Activated T-helper 1 cell treated with anti-CD3 and anti-CD28 coated beads, Interleukin-2, amount 50 U/mL, for 16 hours (primary cell): ENCODE measurements at regions not wholly inside any gene's neighbourhood (a gene's known extent, or its start where the extent isn't known, plus 50 kb on each side); places are given as distances from the start of the nearest gene placed in this dataset.
"Not testable (repeated sequence)": the region's sequence is repeated elsewhere in the genome, so short reads cannot be mapped to it uniquely, and the experiment has no call there.

Experiments
- DNase-seq, 2 donors: peaks; one replicate each; pipeline ENCODE4 v3.0.0-alpha.2; 2020; ENCODE audit warnings: low read depth in 1 of 2, low spot score in 1 of 2

- DNase-seq, result no peak
Measured at GRCh38 chr15:96135166-96136093, 195.1 kb upstream of the NR2F2 start.

DNA sequence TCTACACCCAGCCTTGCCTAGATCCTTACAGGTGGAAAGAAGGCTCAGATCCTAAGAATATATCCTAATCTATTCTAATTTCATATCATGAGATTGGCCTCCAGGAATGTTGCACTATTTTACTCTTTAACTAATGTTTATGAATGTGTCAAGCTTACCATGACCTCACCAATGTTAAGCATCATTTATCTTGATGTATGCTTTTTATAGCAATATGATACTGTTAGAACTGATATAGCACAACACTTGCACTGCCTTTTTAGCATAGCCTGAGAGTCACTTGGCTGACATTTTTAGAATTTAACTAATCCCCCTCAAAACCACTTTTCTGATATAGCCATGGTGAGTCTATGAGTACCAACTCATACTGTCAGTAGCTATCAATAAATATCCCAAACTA, 191.5 kb upstream of the NR2F2 start:
- no peak for DNase-seq

DNA sequence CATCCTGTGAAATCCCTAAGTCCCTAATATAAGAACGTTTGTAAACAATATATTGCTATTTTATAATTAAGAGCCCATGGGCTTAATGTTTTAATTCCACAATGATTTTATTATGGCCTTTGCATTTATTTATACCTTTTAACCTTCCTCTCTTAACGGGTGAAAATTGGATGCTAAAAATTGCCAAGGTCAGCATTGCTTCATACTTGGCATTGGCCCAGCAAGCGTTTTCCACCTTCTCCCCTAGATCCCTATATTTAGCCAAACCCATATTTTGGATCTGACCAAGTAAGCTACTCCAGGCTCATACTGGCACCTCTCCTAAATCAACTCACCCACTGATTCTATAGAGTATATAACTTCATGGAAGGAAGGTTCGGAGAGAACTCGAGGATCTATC, 188.0 kb upstream of the NR2F2 start:
- DNase-seq, result no peak

DNA sequence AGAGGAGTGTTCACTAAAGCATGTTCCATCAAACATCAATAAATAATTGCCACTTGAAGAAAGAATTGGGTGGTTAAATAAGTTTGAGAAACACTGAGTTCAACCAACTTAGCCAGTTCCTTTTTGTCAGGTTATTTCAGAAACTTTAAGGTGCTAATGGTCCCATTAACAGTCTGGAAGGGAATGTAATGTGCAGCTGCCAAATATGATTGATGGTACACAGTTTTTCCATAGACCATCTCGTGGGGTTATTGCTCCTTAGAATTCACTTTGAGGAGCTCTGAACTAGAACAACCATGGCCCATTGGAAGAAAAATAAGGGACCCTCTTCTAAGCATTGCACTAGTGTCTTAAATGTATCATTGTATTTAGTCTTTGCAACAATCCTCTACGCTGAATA, 185.8 kb upstream of the NR2F2 start:
- no peak for DNase-seq

DNA sequence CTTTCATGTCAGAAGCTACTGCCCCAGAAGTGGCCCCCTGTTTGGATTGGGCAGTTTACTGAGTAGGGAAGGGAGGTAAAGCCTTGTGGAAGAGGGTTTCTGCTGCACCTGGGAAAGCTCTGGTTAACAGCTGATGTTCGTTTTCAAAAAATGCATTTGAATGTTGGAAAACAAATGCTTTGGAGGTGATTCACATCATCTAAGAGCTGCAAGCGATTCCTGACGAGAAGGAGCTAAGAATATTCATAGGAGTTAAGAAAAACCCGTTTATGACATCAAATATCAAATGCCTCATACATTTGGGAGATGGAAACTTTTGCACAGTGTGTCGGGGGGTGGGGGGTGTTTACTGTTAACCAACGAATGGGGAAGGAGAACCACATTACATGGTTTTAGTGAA, 183.8 kb upstream of the NR2F2 start:
- no peak for DNase-seq

GRCh38 chr15:96147267-96147666, 183.2 kb upstream of the NR2F2 start:
- no peak for DNase-seq

GRCh38 chr15:96150254-96150653, 180.2 kb upstream of the NR2F2 start:
- no peak for DNase-seq

GRCh38 chr15:96151749-96152148, 178.8 kb upstream of the NR2F2 start:
- not testable (repeated sequence) for DNase-seq

DNA sequence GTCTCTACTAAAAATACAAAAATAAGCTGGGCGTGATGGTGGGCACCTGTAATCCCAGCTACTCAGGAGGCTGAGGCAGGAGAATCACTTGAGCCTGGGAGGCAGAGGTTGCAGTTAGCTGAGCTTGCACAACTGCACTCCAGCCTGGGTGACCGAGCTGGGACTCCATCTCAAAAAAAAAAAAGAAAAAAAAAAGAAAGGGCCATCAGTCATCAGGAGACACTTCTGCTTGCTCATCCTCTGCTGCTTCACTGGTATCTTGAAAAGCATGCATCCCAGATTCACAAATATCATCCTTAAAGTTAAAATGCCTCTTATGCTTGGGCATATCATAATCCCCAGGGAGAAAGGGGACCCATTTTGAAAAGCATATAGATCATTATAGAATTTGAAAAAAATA, 176.6 kb upstream of the NR2F2 start:
- no peak for DNase-seq

DNA sequence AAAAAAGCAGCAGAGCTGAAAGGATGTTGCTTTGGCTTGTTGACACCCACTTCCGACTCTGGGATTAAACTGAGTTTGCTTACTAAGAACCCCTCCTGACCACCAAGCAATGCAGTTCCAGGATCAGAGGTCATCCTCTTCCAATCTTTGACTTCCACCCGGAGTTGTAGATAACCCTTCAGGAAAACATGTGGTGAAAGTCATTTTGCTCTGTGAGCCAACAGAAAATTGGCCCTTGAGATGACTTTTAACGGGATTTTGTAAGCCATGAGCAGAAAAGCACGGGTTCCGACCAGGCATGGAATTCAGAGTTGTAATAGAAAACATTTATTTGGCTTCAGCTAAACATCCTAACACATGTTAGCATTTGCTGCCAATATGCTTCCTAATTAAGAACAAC, 171.6 kb upstream of the NR2F2 start:
- DNase-seq, result no peak

- no peak for DNase-seq
Measured at GRCh38 chr15:96160269-96160668, 170.2 kb upstream of the NR2F2 start.

- DNase-seq, result no peak
Measured at GRCh38 chr15:96160800-96161199, 169.7 kb upstream of the NR2F2 start.

- no peak for DNase-seq
Measured at GRCh38 chr15:96162322-96162721, 168.2 kb upstream of the NR2F2 start.

- no peak for DNase-seq
Measured at GRCh38 chr15:96165081-96165480, 165.4 kb upstream of the NR2F2 start.

GRCh38 chr15:96165775-96166174, 164.7 kb upstream of the NR2F2 start:
- no peak for DNase-seq

GRCh38 chr15:96166223-96167200, 164.0 kb upstream of the NR2F2 start:
- no peak for DNase-seq

- DNase-seq, result not testable (repeated sequence)
Measured at GRCh38 chr15:96170616-96170978, 159.9 kb upstream of the NR2F2 start.

- no peak for DNase-seq
Measured at GRCh38 chr15:96170979-96171739, 159.3 kb upstream of the NR2F2 start.

GRCh38 chr15:96171853-96172296, 158.6 kb upstream of the NR2F2 start:
- DNase-seq, result no peak

- no peak for DNase-seq
Measured at GRCh38 chr15:96172417-96172816, 158.1 kb upstream of the NR2F2 start.

DNA sequence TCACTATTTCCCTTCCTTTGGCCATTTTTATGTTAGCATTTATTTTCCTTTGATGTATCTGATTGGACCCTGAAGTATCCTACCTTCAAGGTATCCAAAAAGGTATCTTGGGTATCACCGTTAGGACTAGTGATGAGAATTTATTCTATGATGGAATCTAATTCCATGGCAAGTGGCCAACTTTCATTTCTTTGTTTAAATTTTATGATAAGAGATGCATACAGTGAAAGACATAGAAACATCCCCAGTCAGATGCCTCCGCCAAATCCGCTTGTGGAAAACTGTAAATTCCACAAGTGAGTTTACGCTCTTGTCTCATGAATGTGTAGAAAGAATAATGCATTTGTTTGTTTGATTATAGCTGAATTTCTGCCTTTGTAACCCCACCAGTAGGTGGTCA, 153.7 kb upstream of the NR2F2 start:
- no peak for DNase-seq
